Thyroid gland (tissue), 4 donors: ENCODE measurements at regions not wholly inside any gene's neighbourhood (a gene's known extent, or its start where the extent isn't known, plus 50 kb on each side); places are given as distances from the start of the nearest gene placed in this dataset.

Source experiments
- CTCF ChIP-seq, 6 experiments: fragments of 200-600 bp in 3 of 6; fragments of 450-650 bp in 3 of 6; sonication (generic) in 3 of 6; IDR thresholded peaks; one replicate each; pipeline ENCODE4 v1.5.1; 2016 to 2019; ENCODE audit warnings: antibody characterized with exemption in 6 of 6, mild to moderate bottlenecking in 2 of 6, inconsistent platforms in 1 of 6, moderate library complexity in 1 of 6
- POLR2A ChIP-seq, 2 donors: fragments of 450-650 bp; IDR thresholded peaks; one replicate each; pipeline ENCODE4 v1.6.1; 2017; ENCODE audit warnings: antibody characterized with exemption in 2 of 2, mild to moderate bottlenecking in 2 of 2, moderate library complexity in 1 of 2

GRCh38 chr12:19038209-19038608, 91.3 kb upstream of the PLEKHA5 start:
- TF ChIP-seq POLR2A (IDR thresholded peaks at IDR 0.05) (no peak), CTCF (IDR thresholded peaks at IDR 0.05) (no peak)
